ENCODE measurements at regions not wholly inside any gene's neighbourhood (a gene's known extent, or its start where the extent isn't known, plus 50 kb on each side); places are given as distances from the start of the nearest gene placed in this dataset.

GRCh38 chr2:14827226-14828023, 194.9 kb downstream of the LRATD1 start:
- H3K27ac Mint-ChIP-seq, result no peak overlapping the region
- peaks cover 0 to 10% of the 10 kb centered on the region in 2 donors for H3K9me3 Mint-ChIP-seq
- no peaks in the 10 kb centered on the region for H3K4me1 Mint-ChIP-seq
- DNase-seq (no peak), ATAC-seq (replicated peaks) (no peak)
- no peaks in the 10 kb centered on the region for H3K36me3 Mint-ChIP-seq
- no peak overlapping the region for H3K4me3 Mint-ChIP-seq
- H3K27me3 Mint-ChIP-seq, result no peaks in the 10 kb centered on the region

GRCh38 chr2:14828223-14828622, 195.7 kb downstream of the LRATD1 start:
- DNase-seq (no peak), ATAC-seq (replicated peaks) (no peak)
- no peak overlapping the region for H3K4me3 Mint-ChIP-seq
- H3K9me3 Mint-ChIP-seq, result peaks cover 0 to 10% of the 10 kb centered on the region in 2 donors
- H3K36me3 Mint-ChIP-seq, result no peaks in the 10 kb centered on the region
- no peak overlapping the region for H3K27ac Mint-ChIP-seq
- no peaks in the 10 kb centered on the region for H3K4me1 Mint-ChIP-seq
- H3K27me3 Mint-ChIP-seq, result no peaks in the 10 kb centered on the region

DNA sequence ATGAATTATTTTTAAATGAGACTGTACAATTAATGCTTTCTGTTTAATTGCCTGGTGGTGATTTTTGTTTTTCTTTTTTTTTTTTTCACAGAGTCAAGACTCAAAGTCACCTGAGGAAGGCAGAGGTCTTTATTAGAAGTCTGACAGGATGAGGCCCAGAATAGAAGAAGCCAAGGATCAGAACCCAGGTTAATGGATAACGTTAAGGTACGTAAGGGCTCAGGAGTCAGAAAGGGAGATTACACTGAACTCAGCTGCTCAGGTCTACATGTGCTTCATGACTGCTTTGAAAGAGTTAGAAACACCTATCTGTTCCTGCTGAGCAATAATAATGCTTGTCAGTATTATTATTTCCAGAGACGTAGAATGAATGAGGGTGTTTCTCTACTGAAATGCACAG, 196.5 kb downstream of the LRATD1 start:
- Mint-ChIP-seq H3K27ac (no peak overlapping the region), H3K27me3 (no peaks in the 10 kb centered on the region), H3K36me3 (no peaks in the 10 kb centered on the region), H3K9me3 (peaks cover 0 to 10% of the 10 kb centered on the region in 2 donors), H3K4me3 (no peak overlapping the region), H3K4me1 (no peaks in the 10 kb centered on the region)
- DNase-seq, result no peak
- no peak for ATAC-seq (replicated peaks)

DNA sequence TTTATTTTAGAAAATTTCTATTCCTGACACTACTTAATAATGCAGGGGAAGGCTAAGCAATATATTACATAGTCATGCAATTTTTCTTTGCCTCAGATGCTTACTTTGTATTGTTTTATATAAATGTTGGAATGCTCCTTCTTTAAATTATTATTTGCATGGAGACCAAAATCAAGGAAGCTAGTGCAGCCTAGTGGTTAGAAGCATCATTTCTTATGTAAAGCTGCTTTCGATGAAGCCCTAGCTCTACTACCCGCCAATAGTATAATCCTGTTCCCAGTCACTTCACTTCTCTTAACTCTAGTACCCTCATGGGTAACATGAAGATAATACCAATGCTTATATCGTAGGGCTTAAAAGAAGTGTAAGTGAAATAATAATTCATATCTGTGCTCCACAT, 198.9 kb downstream of the LRATD1 start:
- Mint-ChIP-seq H3K36me3 (no peaks in the 10 kb centered on the region), H3K9me3 (peaks cover 0 to 9% of the 10 kb centered on the region in 2 donors), H3K27me3 (no peaks in the 10 kb centered on the region), H3K4me1 (no peaks in the 10 kb centered on the region), H3K4me3 (no peak overlapping the region), H3K27ac (no peak overlapping the region)
- DNase-seq, result no peak
- no peak for ATAC-seq (replicated peaks)

DNA sequence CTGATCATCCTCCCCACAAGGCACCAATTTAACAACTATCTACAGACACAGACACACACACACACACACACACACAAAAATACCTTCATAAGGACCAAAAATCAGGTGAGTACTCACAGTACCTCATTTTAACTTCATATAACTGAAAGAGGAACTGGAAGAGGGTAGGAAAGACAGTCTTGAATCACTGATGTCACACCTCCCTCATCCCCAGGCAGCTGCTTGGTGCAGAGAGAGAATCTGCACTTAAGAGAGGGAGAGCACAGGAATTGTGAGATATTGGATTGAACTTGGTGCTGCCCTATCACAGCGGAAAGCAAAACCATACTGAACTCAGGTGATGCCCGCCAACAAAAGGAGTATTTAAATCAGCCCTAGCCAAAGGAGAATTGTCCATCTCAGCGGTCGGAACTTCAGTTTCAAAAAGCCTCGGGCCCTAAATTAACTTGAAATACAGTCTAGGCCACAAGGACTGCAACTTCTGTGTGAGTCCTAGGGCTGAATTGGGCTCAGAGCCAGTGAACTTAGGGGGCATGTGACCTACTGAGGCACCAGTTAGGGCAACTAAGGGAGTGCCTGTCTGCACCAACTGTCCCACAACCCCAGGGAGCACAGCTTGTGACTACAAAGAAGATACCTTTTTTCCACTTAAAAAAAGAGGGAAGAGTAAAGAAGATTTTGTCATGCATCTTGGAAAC, 211.1 kb downstream of the LRATD1 start:
- H3K4me1 Mint-ChIP-seq, result no peaks in the 10 kb centered on the region
- H3K9me3 Mint-ChIP-seq, result peaks cover 20 to 28% of the 10 kb centered on the region in 2 donors
- H3K36me3 Mint-ChIP-seq, result peaks cover 0 to 2% of the 10 kb centered on the region in 2 donors
- no peak for DNase-seq
- no peak overlapping the region for H3K4me3 Mint-ChIP-seq
- H3K27me3 Mint-ChIP-seq, result no peaks in the 10 kb centered on the region
- H3K27ac Mint-ChIP-seq, result no peak overlapping the region
- ATAC-seq (replicated peaks), result no peak

GRCh38 chr2:14855751-14856150, 223.2 kb downstream of the LRATD1 start:
- no peaks in the 10 kb centered on the region for H3K27me3 Mint-ChIP-seq
- no peak overlapping the region for H3K27ac Mint-ChIP-seq
- H3K4me3 Mint-ChIP-seq, result no peak overlapping the region
- peaks cover 19 to 23% of the 10 kb centered on the region in 2 donors for H3K9me3 Mint-ChIP-seq
- no peak for DNase-seq
- H3K4me1 Mint-ChIP-seq, result no peaks in the 10 kb centered on the region
- no peaks in the 10 kb centered on the region for H3K36me3 Mint-ChIP-seq
- no peak for ATAC-seq (replicated peaks)

- no peak for ATAC-seq (replicated peaks)
- peaks cover 19 to 23% of the 10 kb centered on the region in 2 donors for H3K9me3 Mint-ChIP-seq
- no peaks in the 10 kb centered on the region for H3K27me3 Mint-ChIP-seq
- no peaks in the 10 kb centered on the region for H3K36me3 Mint-ChIP-seq
- no peak overlapping the region for H3K27ac Mint-ChIP-seq
- H3K4me1 Mint-ChIP-seq, result no peaks in the 10 kb centered on the region
- DNase-seq, result no peak
- no peak overlapping the region for H3K4me3 Mint-ChIP-seq
These were observed 228.7 kb downstream of the LRATD1 start for GRCh38 chr2:14861181-14861580.

- ATAC-seq (replicated peaks), result no peak
- no peaks in the 10 kb centered on the region for H3K4me1 Mint-ChIP-seq
- H3K27me3 Mint-ChIP-seq, result no peaks in the 10 kb centered on the region
- H3K4me3 Mint-ChIP-seq, result no peak overlapping the region
- no peaks in the 10 kb centered on the region for H3K36me3 Mint-ChIP-seq
- H3K27ac Mint-ChIP-seq, result no peak overlapping the region
- DNase-seq, result no peak
- H3K9me3 Mint-ChIP-seq, result peaks cover 3 to 6% of the 10 kb centered on the region in 2 donors
These were observed 234.3 kb downstream of the LRATD1 start for GRCh38 chr2:14866736-14867352.

GRCh38 chr2:14867853-14868252, 235.3 kb downstream of the LRATD1 start:
- no peaks in the 10 kb centered on the region for H3K27me3 Mint-ChIP-seq
- peaks cover 3 to 5% of the 10 kb centered on the region in 2 donors for H3K9me3 Mint-ChIP-seq
- H3K4me3 Mint-ChIP-seq, result no peak overlapping the region
- ATAC-seq (replicated peaks) (no peak), DNase-seq (no peak)
- H3K27ac Mint-ChIP-seq, result no peak overlapping the region
- no peaks in the 10 kb centered on the region for H3K36me3 Mint-ChIP-seq
- no peaks in the 10 kb centered on the region for H3K4me1 Mint-ChIP-seq

GRCh38 chr2:14872779-14873325, 240.3 kb downstream of the LRATD1 start:
- Mint-ChIP-seq H3K27ac (no peak overlapping the region), H3K4me3 (no peak overlapping the region), H3K4me1 (no peaks in the 10 kb centered on the region), H3K36me3 (no peaks in the 10 kb centered on the region), H3K9me3 (peaks cover 0 to 3% of the 10 kb centered on the region in 2 donors), H3K27me3 (no peaks in the 10 kb centered on the region)
- no peak for ATAC-seq (replicated peaks)
- DNase-seq, result no peak

- Mint-ChIP-seq H3K27ac (no peak overlapping the region), H3K4me1 (no peaks in the 10 kb centered on the region), H3K4me3 (no peak overlapping the region), H3K9me3 (peaks cover 0 to 2% of the 10 kb centered on the region in 2 donors), H3K36me3 (no peaks in the 10 kb centered on the region), H3K27me3 (no peaks in the 10 kb centered on the region)
- DNase-seq (no peak), ATAC-seq (replicated peaks) (no peak)
These were observed 249.3 kb downstream of the LRATD1 start for GRCh38 chr2:14881651-14882327.

DNA sequence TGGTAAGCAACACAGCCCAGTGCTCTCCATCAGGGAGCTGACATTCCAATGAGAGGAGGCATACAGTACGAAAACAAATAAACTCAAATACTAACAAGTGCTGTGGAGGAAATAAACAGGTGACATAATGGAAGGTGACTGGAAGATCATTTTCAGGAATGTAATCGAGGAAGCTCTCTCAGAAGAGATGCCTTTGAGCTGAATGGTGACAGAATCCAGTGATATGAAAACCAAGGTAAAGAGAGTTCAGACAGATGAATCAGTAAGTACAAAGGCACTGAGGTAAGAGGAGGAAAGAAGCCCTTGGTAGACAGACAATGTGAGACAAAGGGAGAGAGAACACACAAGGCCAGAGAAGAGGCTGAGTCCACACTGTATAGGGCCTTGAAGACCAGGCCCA, 252.1 kb downstream of the LRATD1 start:
- ATAC-seq (replicated peaks) (no peak), DNase-seq (no peak)
- Mint-ChIP-seq H3K4me1 (no peaks in the 10 kb centered on the region), H3K9me3 (peaks cover 0 to 3% of the 10 kb centered on the region in 2 donors), H3K4me3 (no peak overlapping the region), H3K27me3 (no peaks in the 10 kb centered on the region), H3K27ac (no peak overlapping the region), H3K36me3 (no peaks in the 10 kb centered on the region)

GRCh38 chr2:14891546-14891945, 259.0 kb downstream of the LRATD1 start:
- H3K27me3 Mint-ChIP-seq, result no peaks in the 10 kb centered on the region
- H3K4me1 Mint-ChIP-seq, result no peaks in the 10 kb centered on the region
- no peak overlapping the region for H3K27ac Mint-ChIP-seq
- no peaks in the 10 kb centered on the region for H3K36me3 Mint-ChIP-seq
- ATAC-seq (replicated peaks), result no peak
- peaks cover 0 to 4% of the 10 kb centered on the region in 2 donors for H3K9me3 Mint-ChIP-seq
- no peak for DNase-seq
- H3K4me3 Mint-ChIP-seq, result no peak overlapping the region

- DNase-seq, result no peak
- ATAC-seq (replicated peaks), result no peak
- Mint-ChIP-seq H3K27me3 (no peaks in the 10 kb centered on the region), H3K9me3 (peaks cover 0 to 2% of the 10 kb centered on the region in 2 donors), H3K27ac (no peak overlapping the region), H3K36me3 (no peaks in the 10 kb centered on the region), H3K4me3 (no peak overlapping the region), H3K4me1 (no peaks in the 10 kb centered on the region)
These were observed 264.0 kb downstream of the LRATD1 start for GRCh38 chr2:14896330-14897030.
